HCT116 (cell line): ENCODE measurements at regions not wholly inside any gene's neighbourhood (a gene's known extent, or its start where the extent isn't known, plus 50 kb on each side); places are given as distances from the start of the nearest gene placed in this dataset.

Source experiments
- ATAC-seq: fragments of 200-7000 bp; cut with Tn5 transposase; 2 replicates; pipeline ENCODE4 v1.9.1; 2020; ENCODE audit warnings: mild to moderate bottlenecking, moderate library complexity
- BruUV-seq: library from RNA; stranded (reverse); fragments of 400-500 nt; replicated peaks from 2 replicates; lab custom pipeline; 2021; lab: Mats Ljungman, UMichigan
- CTCF ChIA-PET: fragments of 300-600 bp; sonication (Branson Sonifier 250); formaldehyde crosslinking; loops from one replicate; lab custom pipeline; 2021; ENCODE audit warnings: antibody characterized with exemption; lab: Charles Lee
- POLR2A ChIA-PET: fragments of 300-600, 350-600 bp; sonication (Branson Sonifier 250); formaldehyde crosslinking; loops from one replicate; lab custom pipeline; 2021; ENCODE audit warnings: antibody characterized with exemption; lab: Charles Lee
- RAD21 ChIA-PET, 2 experiments: fragments of 300-600 bp; sonication (Branson Sonifier 250); formaldehyde crosslinking; loops; one replicate each; lab custom pipeline; 2023; ENCODE audit warnings: low total read pairs in 2 of 2; ENCODE audit not compliant: uncharacterized antibody in 2 of 2, unreplicated experiment in 2 of 2, low non-redundant PET in 1 of 2; lab: Charles Lee
- DNase-seq: peaks from one replicate; pipeline ENCODE4 v3.0.0-alpha.2; 2010; ENCODE audit warnings: low read depth, low spot score
- H2AFZ ChIP-seq: fragments of 200-600 bp; shearing (Covaris generic), sonication (generic); 2 replicates; pipeline ENCODE4 v1.6.1; 2017; ENCODE audit warnings: low read depth, mixed run types, mixed read lengths, antibody characterized with exemption, low read length; ENCODE audit not compliant: poor library complexity, severe bottlenecking
- H3K27ac ChIP-seq: 2 replicates; pipeline ENCODE4 v1.5.1; 2012; ENCODE audit warnings: low read depth, low read length
- H3K27me3 ChIP-seq: fragments of 200-600 bp; sonication (generic); 2 replicates; pipeline ENCODE4 v1.6.1; 2016; ENCODE audit warnings: mixed run types, low read length, mixed read lengths; ENCODE audit not compliant: insufficient read depth
- H3K36me3 ChIP-seq, 2 experiments: fragments of 200-500 bp in 1 of 2; fragments of 200-600 bp in 1 of 2; sonication (Bioruptor generic) in 1 of 2; sonication (generic) in 1 of 2; 2 replicates each; pipeline versions ENCODE4 v1.5.1 to v1.6.1; 2014 to 2016; ENCODE audit warnings: low read length in 2 of 2, inconsistent platforms in 1 of 2, mixed read lengths in 1 of 2, mixed run types in 1 of 2; ENCODE audit not compliant: insufficient read depth in 2 of 2, control insufficient read depth in 1 of 2
- H3K4me1 ChIP-seq, 2 experiments: fragments of 200-600 bp in 1 of 2; sonication (generic) in 1 of 2; 2 replicates each; pipeline versions ENCODE4 v1.5.1 to v1.6.1; 2012 to 2017; ENCODE audit warnings: low read length in 2 of 2, inconsistent platforms in 1 of 2, mild to moderate bottlenecking in 1 of 2, mixed read lengths in 1 of 2, mixed run types in 1 of 2, moderate library complexity in 1 of 2; ENCODE audit not compliant: insufficient read depth in 2 of 2, control insufficient read depth in 1 of 2
- H3K4me2 ChIP-seq: fragments of 200-600 bp; sonication (generic); 2 replicates; pipeline ENCODE4 v1.6.1; 2017; ENCODE audit warnings: mixed run types, low read length, mixed read lengths
- H3K4me3 ChIP-seq, 2 experiments: fragments of 200-600 bp in 1 of 2; sonication (generic) in 1 of 2; replicated peaks in 1 of 2; 2 replicates each; pipeline ENCODE4 v1.5.1; 2011 to 2016; ENCODE audit warnings: low read length in 2 of 2, control low read depth in 1 of 2, low read depth in 1 of 2, mild to moderate bottlenecking in 1 of 2, mixed read lengths in 1 of 2, mixed run types in 1 of 2
- H3K79me2 ChIP-seq: fragments of 200-600 bp; sonication (generic); 2 replicates; pipeline ENCODE4 v1.6.1; 2017; ENCODE audit warnings: mild to moderate bottlenecking, mixed run types, low read length, moderate library complexity, mixed read lengths; ENCODE audit not compliant: insufficient read depth
- H3K9ac ChIP-seq: fragments of 200-600 bp; sonication (generic); 2 replicates; pipeline ENCODE4 v1.6.1; 2016; ENCODE audit warnings: low read length, mixed read lengths
- H3K9me2 ChIP-seq: fragments of 200-600 bp; sonication (generic), shearing (Covaris generic); 2 replicates; pipeline ENCODE4 v1.6.1; 2017; ENCODE audit warnings: mixed run types, mild to moderate bottlenecking, moderate library complexity; ENCODE audit not compliant: insufficient read depth
- H3K9me3 ChIP-seq, 2 experiments: fragments of 200-500 bp in 1 of 2; fragments of 200-600 bp in 1 of 2; sonication (Bioruptor generic) in 1 of 2; sonication (generic) in 1 of 2; 2 replicates each; pipeline ENCODE4 v1.6.1; 2014 to 2017; ENCODE audit warnings: low read length in 2 of 2, mixed read lengths in 2 of 2, inconsistent platforms in 1 of 2, low read depth in 1 of 2, mild to moderate bottlenecking in 1 of 2, mixed run types in 1 of 2, moderate library complexity in 1 of 2; ENCODE audit not compliant: control insufficient read depth in 1 of 2, insufficient read depth in 1 of 2
- H4K20me1 ChIP-seq: fragments of 200-600 bp; sonication (generic), shearing (Covaris generic); 2 replicates; pipeline ENCODE4 v1.6.1; 2017; ENCODE audit warnings: mixed run types, mild to moderate bottlenecking, moderate library complexity; ENCODE audit not compliant: insufficient read depth
- CBX3 ChIP-seq: IDR thresholded peaks from 2 replicates; pipeline ENCODE4 v1.6.1; 2012; ENCODE audit warnings: low read depth
- CEBPB ChIP-seq: IDR thresholded peaks from 2 replicates; pipeline ENCODE4 v1.6.1; 2012; ENCODE audit warnings: low read depth
- CTCF ChIP-seq, 3 experiments: fragments of 200-600 bp in 1 of 3; sonication (generic) in 1 of 3; IDR thresholded peaks in 2 of 3; conservative IDR thresholded peaks in 1 of 3; 2 replicates each; pipeline ENCODE4 v1.5.1; 2012 to 2017; ENCODE audit warnings: low read depth in 2 of 3, low read length in 2 of 3, antibody characterized with exemption in 1 of 3, borderline replicate concordance in 1 of 3, control low read depth in 1 of 3, mild to moderate bottlenecking in 1 of 3, mixed read lengths in 1 of 3, mixed run types in 1 of 3, moderate library complexity in 1 of 3; ENCODE audit not compliant: insufficient read depth in 1 of 3
- EGR1 ChIP-seq: IDR thresholded peaks from 2 replicates; pipeline ENCODE4 v1.6.1; 2012; ENCODE audit warnings: low read depth
- FOSL1 ChIP-seq: IDR thresholded peaks from 2 replicates; pipeline ENCODE4 v1.6.1; 2012; ENCODE audit warnings: low read depth
- MAX ChIP-seq: IDR thresholded peaks from 2 replicates; pipeline ENCODE4 v1.6.1; 2012
- POLR2A ChIP-seq: IDR thresholded peaks from 2 replicates; pipeline ENCODE4 v1.7.0; 2011; ENCODE audit warnings: borderline replicate concordance; ENCODE audit not compliant: insufficient read depth, insufficient read length; ENCODE audit errors: extremely low read depth
- REST ChIP-seq: IDR thresholded peaks from 2 replicates; pipeline ENCODE4 v1.6.1; 2012; ENCODE audit warnings: low read depth
- ZFX ChIP-seq: fragments of 450-650 bp; IDR thresholded peaks from 2 replicates; pipeline ENCODE4 v1.6.1; 2017
- intact Hi-C: fragments of 100-400 bp; cut with micrococcal nuclease; formaldehyde crosslinking; loops from 2 replicates; pipeline ENCODE4 v1.10.0; 2022
- TF ChIP-seq, protein P1 (sequence below): IDR thresholded peaks from 2 replicates; pipeline ENCODE4 v1.6.1; 2012
- TF ChIP-seq, protein P2 (sequence below): IDR thresholded peaks from 2 replicates; pipeline ENCODE4 v1.6.1; 2011; ENCODE audit warnings: mild to moderate bottlenecking, low read length, moderate library complexity; ENCODE audit not compliant: insufficient replicate concordance; ENCODE audit errors: extremely low read depth

- ATAC-seq (no peak), DNase-seq (no peak)
- Histone ChIP-seq H2AFZ (no peak overlapping the region), H3K4me1 (no peaks in the 10 kb centered on the region), H3K27ac (no peak overlapping the region), H3K36me3 (no peaks in the 10 kb centered on the region), H3K4me3 (no peak overlapping the region), H3K79me2 (no peaks in the 10 kb centered on the region), H3K4me2 (no peak overlapping the region), H4K20me1 (no peaks in the 10 kb centered on the region), H3K9me3 (no peaks in the 10 kb centered on the region), H3K9ac (no peak overlapping the region), H3K9me2 (no peaks in the 10 kb centered on the region), H3K27me3 (no peaks in the 10 kb centered on the region)
- intact Hi-C loops = no loop called here
- ChIA-PET CTCF (no interaction called here), RAD21 (no interaction called here), POLR2A (no interaction called here)
- TF ChIP-seq CBX3 (no peak), CTCF (IDR thresholded peaks at IDR 0.05 in 2 of 3, conservative IDR thresholded peaks at IDR 0.05 in 1 of 3; ENCODE audit: borderline replicate concordance in 1 of 3, insufficient read depth in 1 of 3, low read depth in 2 of 3, low read length in 2 of 3) (no peak), MAX (no peak), POLR2A (no peak), REST (no peak), EGR1 (no peak), ZFX (no peak), CEBPB (no peak), FOSL1 (no peak)
- TF ChIP-seq, protein P1, sequence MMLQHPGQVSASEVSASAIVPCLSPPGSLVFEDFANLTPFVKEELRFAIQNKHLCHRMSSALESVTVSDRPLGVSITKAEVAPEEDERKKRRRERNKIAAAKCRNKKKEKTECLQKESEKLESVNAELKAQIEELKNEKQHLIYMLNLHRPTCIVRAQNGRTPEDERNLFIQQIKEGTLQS = no peak
- TF ChIP-seq, protein P2, sequence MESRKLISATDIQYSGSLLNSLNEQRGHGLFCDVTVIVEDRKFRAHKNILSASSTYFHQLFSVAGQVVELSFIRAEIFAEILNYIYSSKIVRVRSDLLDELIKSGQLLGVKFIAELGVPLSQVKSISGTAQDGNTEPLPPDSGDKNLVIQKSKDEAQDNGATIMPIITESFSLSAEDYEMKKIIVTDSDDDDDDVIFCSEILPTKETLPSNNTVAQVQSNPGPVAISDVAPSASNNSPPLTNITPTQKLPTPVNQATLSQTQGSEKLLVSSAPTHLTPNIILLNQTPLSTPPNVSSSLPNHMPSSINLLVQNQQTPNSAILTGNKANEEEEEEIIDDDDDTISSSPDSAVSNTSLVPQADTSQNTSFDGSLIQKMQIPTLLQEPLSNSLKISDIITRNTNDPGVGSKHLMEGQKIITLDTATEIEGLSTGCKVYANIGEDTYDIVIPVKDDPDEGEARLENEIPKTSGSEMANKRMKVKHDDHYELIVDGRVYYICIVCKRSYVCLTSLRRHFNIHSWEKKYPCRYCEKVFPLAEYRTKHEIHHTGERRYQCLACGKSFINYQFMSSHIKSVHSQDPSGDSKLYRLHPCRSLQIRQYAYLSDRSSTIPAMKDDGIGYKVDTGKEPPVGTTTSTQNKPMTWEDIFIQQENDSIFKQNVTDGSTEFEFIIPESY = no peak
- BruUV-seq = no TSS peak
Observed at GRCh38 chr7:136134503-136134902, 157.3 kb upstream of the MTPN start.
